ENCODE measurements at regions not wholly inside any gene's neighbourhood (a gene's known extent, or its start where the extent isn't known, plus 50 kb on each side); places are given as distances from the start of the nearest gene placed in this dataset.

DNA sequence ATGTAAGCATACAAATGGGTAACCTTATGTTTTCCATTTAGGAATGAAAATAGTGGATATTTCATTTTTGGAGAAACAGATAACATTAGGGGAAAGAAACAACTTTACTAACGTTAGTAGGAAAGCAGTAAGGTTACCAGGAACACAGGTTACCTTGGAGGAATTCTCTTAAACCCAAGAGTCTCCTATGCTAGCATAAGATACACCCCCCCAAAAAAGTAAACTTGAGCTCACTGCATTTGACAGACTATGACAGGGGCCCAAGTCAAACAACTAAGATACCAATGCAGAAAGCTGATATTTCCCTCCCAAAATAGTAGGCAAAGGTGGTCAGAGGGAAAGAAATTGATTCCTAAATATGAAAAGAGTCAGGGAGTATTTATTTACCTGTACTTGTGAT, 656.9 kb downstream of the DSC3 start:
- no peak for TF ChIP-seq ZFX (IDR thresholded peaks at IDR 0.05)
- no peak for TF ChIP-seq CTCF (conservative IDR thresholded peaks at IDR 0.05)
